Upper lobe of left lung (tissue), 4 donors: ENCODE measurements at regions not wholly inside any gene's neighbourhood (a gene's known extent, or its start where the extent isn't known, plus 50 kb on each side); places are given as distances from the start of the nearest gene placed in this dataset.

Experiments used
- POLR2A ChIP-seq, 4 donors: fragments of 450-650 bp; IDR thresholded peaks; one replicate each; pipeline ENCODE4 v1.5.1; 2016 to 2017; ENCODE audit warnings: antibody characterized with exemption in 4 of 4, mild to moderate bottlenecking in 2 of 4
- TF ChIP-seq, protein P1 (sequence below), 6 experiments: fragments of 450-650 bp in 4 of 6; fragments of 200-600 bp in 2 of 6; sonication (generic) in 2 of 6; IDR thresholded peaks; one replicate each; pipeline ENCODE4 v1.5.1; 2016 to 2019; ENCODE audit warnings: antibody characterized with exemption in 6 of 6

DNA sequence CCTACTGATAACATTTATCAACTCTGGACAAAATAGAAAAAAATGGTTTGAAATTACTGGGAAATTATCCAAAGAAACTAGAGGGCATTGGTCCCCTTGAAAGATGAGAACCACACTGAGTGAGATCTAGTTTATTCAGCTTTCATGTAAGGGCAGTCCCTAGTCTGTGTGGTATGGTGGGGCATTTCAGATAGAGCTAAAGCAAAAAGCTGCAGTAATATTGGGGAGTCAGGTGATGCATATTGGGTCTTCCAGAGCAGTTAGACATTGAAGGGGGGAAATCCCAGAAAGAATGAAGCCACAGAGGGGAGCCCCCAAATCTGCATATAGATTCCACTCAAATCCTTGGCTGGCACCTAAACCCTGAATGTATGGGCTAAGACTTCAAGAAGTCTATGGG lies 347.7 kb upstream of the POU3F1 start:
- TF ChIP-seq POLR2A (IDR thresholded peaks at IDR 0.05) = no peak
- TF ChIP-seq, protein P1, sequence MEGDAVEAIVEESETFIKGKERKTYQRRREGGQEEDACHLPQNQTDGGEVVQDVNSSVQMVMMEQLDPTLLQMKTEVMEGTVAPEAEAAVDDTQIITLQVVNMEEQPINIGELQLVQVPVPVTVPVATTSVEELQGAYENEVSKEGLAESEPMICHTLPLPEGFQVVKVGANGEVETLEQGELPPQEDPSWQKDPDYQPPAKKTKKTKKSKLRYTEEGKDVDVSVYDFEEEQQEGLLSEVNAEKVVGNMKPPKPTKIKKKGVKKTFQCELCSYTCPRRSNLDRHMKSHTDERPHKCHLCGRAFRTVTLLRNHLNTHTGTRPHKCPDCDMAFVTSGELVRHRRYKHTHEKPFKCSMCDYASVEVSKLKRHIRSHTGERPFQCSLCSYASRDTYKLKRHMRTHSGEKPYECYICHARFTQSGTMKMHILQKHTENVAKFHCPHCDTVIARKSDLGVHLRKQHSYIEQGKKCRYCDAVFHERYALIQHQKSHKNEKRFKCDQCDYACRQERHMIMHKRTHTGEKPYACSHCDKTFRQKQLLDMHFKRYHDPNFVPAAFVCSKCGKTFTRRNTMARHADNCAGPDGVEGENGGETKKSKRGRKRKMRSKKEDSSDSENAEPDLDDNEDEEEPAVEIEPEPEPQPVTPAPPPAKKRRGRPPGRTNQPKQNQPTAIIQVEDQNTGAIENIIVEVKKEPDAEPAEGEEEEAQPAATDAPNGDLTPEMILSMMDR (IDR thresholded peaks at IDR 0.05) = no peak
